Calu3 (cell line): ENCODE measurements at regions not wholly inside any gene's neighbourhood (a gene's known extent, or its start where the extent isn't known, plus 50 kb on each side); places are given as distances from the start of the nearest gene placed in this dataset.

Source experiments
- BruUV-seq: library from RNA; stranded (reverse); fragments of 400-500 nt; replicated peaks from 2 replicates; lab custom pipeline; 2021; lab: Mats Ljungman, UMichigan
- CTCF ChIA-PET: fragments of 300-600 bp; sonication (Branson Sonifier 250); formaldehyde crosslinking; loops from one replicate; lab custom pipeline; 2022; ENCODE audit warnings: antibody characterized with exemption; lab: Charles Lee
- DNase-seq: peaks from one replicate; pipeline ENCODE4 v3.0.0; 2022
- H3K27ac Mint-ChIP-seq: one replicate; pipeline ENCODE4 v1.8.0; 2022; ENCODE audit warnings: mixed read lengths; ENCODE audit not compliant: unreplicated experiment
- H3K27me3 Mint-ChIP-seq: one replicate; pipeline ENCODE4 v1.8.0; 2022; ENCODE audit warnings: mixed read lengths; ENCODE audit not compliant: unreplicated experiment
- H3K36me3 Mint-ChIP-seq: one replicate; pipeline ENCODE4 v1.8.0; 2022; ENCODE audit warnings: mild to moderate bottlenecking, moderate library complexity, mixed read lengths; ENCODE audit not compliant: insufficient read depth, unreplicated experiment
- H3K4me1 Mint-ChIP-seq: one replicate; pipeline ENCODE4 v1.8.0; 2022; ENCODE audit warnings: mild to moderate bottlenecking, low read depth, mixed read lengths; ENCODE audit not compliant: unreplicated experiment
- H3K4me3 Mint-ChIP-seq: one replicate; pipeline ENCODE4 v1.8.0; 2022; ENCODE audit warnings: mild to moderate bottlenecking, low read depth, moderate library complexity, mixed read lengths; ENCODE audit not compliant: unreplicated experiment
- H3K9me3 Mint-ChIP-seq: one replicate; pipeline ENCODE4 v1.8.0; 2022; ENCODE audit warnings: low read depth, mixed read lengths; ENCODE audit not compliant: unreplicated experiment
- intact Hi-C: fragments of 100-400 bp; cut with micrococcal nuclease; formaldehyde crosslinking; loops from one replicate; pipeline ENCODE4 v1.10.0; 2022; ENCODE audit not compliant: unreplicated experiment
- TF ChIP-seq, protein P1 (sequence below): fragments of 200-600 bp; IDR thresholded peaks from one replicate; pipeline ENCODE4 v1.8.0; 2022; ENCODE audit warnings: antibody characterized with exemption; ENCODE audit not compliant: unreplicated experiment

DNA sequence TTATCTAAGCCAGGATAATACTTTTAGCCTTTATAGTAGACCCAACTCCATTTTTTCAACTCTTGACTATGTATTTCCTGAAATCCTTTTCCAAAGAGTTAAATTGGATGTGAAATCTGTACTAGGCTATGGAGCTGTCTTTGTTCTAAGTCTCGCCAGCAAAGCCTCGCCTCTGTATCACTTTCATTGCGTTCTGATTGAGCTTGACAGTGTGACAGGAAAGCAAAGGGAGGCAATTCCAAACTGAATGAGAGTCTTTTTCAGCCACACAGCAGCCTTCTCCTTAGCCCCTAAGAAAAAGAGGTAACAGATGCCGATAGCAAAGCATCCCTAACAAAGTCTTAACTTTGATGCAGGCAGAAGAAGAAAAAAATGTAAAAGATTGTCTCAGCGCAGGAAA is 154.6 kb upstream of the OTX2 start:
- no TSS peak for BruUV-seq
- no peak overlapping the region for H3K27ac Mint-ChIP-seq

DNA sequence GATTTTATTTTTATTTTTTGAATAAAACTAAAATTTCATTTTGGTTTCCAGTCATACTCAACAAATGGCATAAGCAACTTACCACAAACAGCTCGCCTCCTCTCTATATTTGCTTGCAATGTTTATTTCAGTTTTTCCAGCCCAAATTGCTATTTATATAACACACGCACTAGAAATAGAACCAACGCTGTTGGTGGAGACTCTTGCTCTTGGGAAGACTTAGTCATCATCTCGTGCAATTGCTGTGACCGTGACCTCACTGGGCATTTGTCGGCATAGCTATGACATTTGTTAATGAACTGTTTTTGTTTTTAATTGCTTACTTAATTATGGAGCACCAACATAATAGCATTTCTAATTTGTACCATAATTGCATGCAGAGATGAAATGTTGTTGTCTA is 153.1 kb upstream of the OTX2 start:
- Mint-ChIP-seq H3K36me3 (no peaks in the 10 kb centered on the region), H3K27ac (no peak overlapping the region), H3K27me3 (peaks cover 29% of the 10 kb centered on the region), H3K4me3 (no peak overlapping the region), H3K9me3 (no peaks in the 10 kb centered on the region), H3K4me1 (no peaks in the 10 kb centered on the region)
- TF ChIP-seq, protein P1, sequence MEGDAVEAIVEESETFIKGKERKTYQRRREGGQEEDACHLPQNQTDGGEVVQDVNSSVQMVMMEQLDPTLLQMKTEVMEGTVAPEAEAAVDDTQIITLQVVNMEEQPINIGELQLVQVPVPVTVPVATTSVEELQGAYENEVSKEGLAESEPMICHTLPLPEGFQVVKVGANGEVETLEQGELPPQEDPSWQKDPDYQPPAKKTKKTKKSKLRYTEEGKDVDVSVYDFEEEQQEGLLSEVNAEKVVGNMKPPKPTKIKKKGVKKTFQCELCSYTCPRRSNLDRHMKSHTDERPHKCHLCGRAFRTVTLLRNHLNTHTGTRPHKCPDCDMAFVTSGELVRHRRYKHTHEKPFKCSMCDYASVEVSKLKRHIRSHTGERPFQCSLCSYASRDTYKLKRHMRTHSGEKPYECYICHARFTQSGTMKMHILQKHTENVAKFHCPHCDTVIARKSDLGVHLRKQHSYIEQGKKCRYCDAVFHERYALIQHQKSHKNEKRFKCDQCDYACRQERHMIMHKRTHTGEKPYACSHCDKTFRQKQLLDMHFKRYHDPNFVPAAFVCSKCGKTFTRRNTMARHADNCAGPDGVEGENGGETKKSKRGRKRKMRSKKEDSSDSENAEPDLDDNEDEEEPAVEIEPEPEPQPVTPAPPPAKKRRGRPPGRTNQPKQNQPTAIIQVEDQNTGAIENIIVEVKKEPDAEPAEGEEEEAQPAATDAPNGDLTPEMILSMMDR = no peak
- intact Hi-C loops = no loop called here
- no TSS peak for BruUV-seq
- CTCF ChIA-PET = no interaction called here
- no peak for DNase-seq

More for the DNA sequence above, 154.6 kb upstream of the OTX2 start:
- H3K27me3 Mint-ChIP-seq = peaks cover 29% of the 10 kb centered on the region
- no peaks in the 10 kb centered on the region for H3K36me3 Mint-ChIP-seq
- H3K4me1 Mint-ChIP-seq = no peaks in the 10 kb centered on the region
- CTCF ChIA-PET = no interaction called here
- H3K9me3 Mint-ChIP-seq = no peaks in the 10 kb centered on the region
- no peak for DNase-seq
- TF ChIP-seq, protein P1 = no peak
- intact Hi-C loops = no loop called here
- no peak overlapping the region for H3K4me3 Mint-ChIP-seq

DNA sequence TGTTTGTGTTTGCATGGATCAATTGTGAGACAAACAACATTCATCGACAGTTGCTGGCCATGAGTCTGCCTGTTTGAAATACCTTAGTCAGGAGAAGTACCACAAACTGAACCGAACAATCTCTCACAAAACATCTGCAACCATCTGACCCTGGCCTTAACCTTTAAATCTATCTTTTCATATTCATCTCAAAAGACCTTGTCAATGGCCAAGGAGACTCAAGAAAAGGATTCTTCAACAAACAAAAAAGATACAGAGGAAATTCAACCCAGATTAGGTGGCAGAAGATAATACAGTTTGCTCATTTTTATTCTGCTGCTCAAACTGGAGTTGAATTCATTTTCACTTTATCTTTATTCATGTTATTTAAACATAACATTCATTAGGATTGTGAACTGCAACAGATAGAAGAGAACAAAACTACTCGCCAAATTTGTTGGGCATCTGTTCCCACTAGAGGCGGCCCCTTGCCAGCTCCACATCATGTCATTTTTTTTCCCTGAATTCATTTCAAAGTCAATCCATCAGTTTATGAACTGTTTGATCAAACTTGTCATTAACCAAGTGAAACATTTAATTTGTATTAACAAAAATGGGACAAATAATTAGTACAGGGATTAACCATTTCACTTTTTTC is 152.3 kb upstream of the OTX2 start:
- intact Hi-C loops = no loop called here
- DNase-seq = no peak
- H3K27me3 Mint-ChIP-seq = peaks cover 29% of the 10 kb centered on the region
- no peaks in the 10 kb centered on the region for H3K9me3 Mint-ChIP-seq
- H3K4me3 Mint-ChIP-seq = no peak overlapping the region
- TF ChIP-seq, protein P1 = no peak
- H3K36me3 Mint-ChIP-seq = no peaks in the 10 kb centered on the region
- no peaks in the 10 kb centered on the region for H3K4me1 Mint-ChIP-seq
- CTCF ChIA-PET = no interaction called here
- BruUV-seq = no TSS peak
- H3K27ac Mint-ChIP-seq = no peak overlapping the region

DNA sequence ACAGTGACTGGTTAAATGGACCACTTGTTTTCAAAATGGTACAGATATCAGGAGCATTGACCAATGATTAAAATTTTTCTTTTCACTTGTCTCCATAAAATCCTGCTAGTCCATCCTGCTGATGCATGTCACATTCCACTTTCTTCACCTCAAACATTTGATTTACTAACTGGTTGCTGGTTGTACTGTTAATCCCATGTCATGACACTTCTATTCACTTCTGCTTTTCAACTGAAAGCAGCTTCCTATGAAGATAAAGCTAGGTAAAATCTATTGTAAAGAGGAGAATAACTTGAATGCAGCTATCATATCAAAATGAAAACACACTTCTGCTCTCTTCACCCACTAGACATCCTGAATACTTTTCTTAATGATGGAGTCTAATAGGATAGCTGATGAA is 149.6 kb upstream of the OTX2 start:
- Mint-ChIP-seq H3K4me3 (no peak overlapping the region), H3K9me3 (no peaks in the 10 kb centered on the region), H3K27ac (no peak overlapping the region), H3K27me3 (peaks cover 22% of the 10 kb centered on the region), H3K36me3 (no peaks in the 10 kb centered on the region), H3K4me1 (no peaks in the 10 kb centered on the region)
- CTCF ChIA-PET = no interaction called here
- intact Hi-C loops = no loop called here
- TF ChIP-seq, protein P1 = no peak
- BruUV-seq = no TSS peak
- DNase-seq = no peak
